Medulla oblongata (tissue), 1 donor: ENCODE measurements at regions not wholly inside any gene's neighbourhood (a gene's known extent, or its start where the extent isn't known, plus 50 kb on each side); places are given as distances from the start of the nearest gene placed in this dataset.
"Not testable (repeated sequence)": the region's sequence is repeated elsewhere in the genome, so short reads cannot be mapped to it uniquely, and the experiment has no call there.

Experiments
- DNase-seq: peaks from one replicate; pipeline ENCODE4 v3.0.0-alpha.2; 2015; ENCODE audit errors: extremely low spot score

DNA sequence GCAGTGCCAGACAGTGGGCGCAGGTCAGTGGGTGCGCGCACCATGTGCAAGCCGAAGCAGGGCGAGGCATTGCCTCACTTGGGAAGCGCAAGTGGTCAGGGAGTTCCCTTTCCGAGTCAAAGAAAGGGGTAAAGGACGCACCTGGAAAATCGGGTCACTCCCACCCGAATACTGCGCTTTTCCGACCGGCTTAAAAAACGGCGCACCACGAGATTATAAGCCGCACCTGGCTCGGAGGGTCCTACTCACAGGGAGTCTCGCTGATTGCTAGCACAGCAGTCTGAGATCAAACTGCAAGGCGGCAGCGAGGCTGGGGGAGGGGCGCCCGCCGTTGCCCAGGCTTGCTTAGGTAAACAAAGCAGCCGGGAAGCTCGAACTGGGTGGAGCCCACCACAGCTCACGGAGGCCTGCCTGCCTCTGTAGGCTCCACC is 77.9 kb downstream of the NR4A2 start:
- DNase-seq: not testable (repeated sequence)

- DNase-seq: no peak
These were observed 78.8 kb downstream of the NR4A2 start for GRCh38 chr2:156253765-156254164.

GRCh38 chr2:156242874-156243273 is 89.6 kb downstream of the NR4A2 start:
- DNase-seq: no peak

GRCh38 chr2:156237558-156237957 is 95.0 kb downstream of the NR4A2 start:
- DNase-seq: no peak

GRCh38 chr2:156229724-156230362 is 102.7 kb downstream of the NR4A2 start:
- no peak for DNase-seq

- DNase-seq: not testable (repeated sequence)
These were observed 109.2 kb downstream of the NR4A2 start for GRCh38 chr2:156223328-156223727.

- DNase-seq: no peak
These were observed 110.8 kb downstream of the NR4A2 start for GRCh38 chr2:156221703-156222102.

DNA sequence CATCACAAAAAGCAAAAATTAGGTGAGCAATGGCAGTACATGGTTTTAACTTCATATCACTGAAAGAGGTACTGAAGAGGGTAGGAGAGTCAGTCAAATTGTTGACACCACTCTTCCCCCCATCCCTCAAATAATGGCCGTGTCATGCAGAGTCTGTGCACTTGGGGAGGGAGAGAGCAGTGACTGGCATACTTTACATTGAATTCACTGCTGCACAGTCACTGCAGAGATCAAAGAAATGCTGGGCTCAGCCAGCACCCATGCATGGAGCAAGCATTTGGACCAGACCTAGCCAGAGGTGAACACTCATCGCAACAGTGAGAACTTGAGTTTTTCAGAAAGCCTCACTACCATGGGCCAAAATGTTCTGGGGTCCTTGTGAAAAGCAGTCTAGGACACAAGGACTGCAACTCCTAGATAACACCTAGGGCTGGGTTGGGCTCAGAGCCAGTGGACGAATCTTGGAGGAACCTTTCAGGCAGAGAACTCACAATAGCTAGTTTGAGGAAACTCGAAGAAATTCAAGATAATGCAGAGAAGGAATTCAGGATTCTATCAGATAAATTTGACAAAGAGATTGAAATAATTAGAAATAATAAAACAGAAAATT is 112.9 kb downstream of the NR4A2 start:
- no peak for DNase-seq

- DNase-seq: no peak
These were observed 116.9 kb downstream of the NR4A2 start for GRCh38 chr2:156215656-156216055.

- DNase-seq: no peak
These were observed 121.2 kb downstream of the NR4A2 start for GRCh38 chr2:156211318-156211717.

GRCh38 chr2:156206355-156206754 is 126.2 kb downstream of the NR4A2 start:
- DNase-seq: no peak

DNA sequence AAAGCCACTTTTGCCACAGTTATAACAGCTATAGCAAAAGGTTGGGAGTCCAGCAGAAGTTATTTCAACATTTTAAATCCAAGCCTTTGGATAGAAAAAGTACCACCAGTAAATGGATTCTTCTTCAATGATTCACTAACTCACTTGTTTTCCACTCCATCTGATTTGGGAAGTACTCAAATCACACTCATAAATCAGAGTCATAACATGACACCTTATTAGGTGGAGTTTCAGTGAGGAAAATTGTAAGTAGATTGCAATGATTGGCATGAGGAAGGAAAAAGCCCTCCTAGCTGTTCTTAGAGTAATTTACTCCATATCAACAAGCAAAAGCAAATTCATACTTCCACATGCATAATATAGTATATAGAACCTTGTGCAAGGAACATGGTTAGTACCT is 132.9 kb downstream of the NR4A2 start:
- no peak for DNase-seq

DNA sequence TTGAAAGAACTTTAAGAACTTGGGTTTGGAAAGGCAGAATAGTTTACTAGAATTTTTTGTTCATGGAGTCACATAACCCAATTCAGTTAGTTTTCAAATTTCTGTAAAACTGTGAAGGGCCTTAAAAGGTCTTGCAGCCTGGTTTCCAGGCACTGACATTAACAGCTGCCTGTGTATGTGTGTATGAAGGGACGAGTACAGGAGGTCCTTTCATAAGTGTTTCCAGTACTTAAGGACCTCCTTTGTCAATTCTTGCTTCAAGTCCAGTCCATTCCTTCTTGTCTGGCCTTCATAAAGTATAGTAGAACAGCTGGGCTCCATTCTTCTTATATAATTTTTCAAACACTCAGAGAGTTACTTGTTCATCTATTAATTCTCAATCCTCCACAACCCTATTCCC is 136.5 kb downstream of the NR4A2 start:
- DNase-seq: no peak

DNA sequence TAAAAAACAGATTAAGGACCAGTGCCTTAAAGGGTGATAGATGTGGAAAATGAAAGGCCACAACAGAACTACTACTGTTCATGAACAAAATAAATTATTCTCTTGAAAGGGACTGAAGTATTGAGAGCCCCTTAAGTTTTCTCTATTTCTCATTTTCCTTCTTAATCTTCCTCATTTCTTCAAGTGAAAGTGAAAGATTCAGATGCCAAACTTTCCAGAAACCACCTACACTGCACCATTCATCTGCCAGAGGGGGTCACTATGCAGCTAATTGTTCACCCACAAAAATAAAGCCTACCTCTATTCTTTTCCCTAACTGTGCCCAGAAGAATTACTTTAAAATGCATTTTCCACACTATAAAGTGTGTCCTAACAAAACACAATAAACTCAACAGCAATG is 140.1 kb downstream of the NR4A2 start:
- peak; percentile 18 for DNase-seq

- no peak for DNase-seq
These were observed 141.0 kb downstream of the NR4A2 start for GRCh38 chr2:156191527-156191926.

DNA sequence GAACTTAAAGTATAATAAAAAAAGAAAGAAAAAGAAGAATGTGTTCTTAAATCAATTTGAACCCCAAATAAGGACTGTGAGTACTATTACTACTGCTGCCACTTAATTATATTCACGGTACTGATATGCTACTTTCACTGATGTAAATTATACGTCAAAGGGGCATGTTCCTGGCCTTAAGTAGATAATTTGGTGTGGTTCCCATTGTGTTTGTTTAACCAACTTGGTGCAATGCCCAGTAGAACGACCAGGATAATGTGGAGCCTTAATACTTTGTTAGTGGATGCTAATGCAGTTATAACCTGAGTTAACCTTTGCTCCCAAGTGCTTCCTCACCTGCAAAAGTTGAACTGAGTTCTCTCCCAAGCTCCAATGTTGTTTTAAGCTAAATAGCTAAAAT is 142.0 kb downstream of the NR4A2 start:
- no peak for DNase-seq

- no peak for DNase-seq
These were observed 142.9 kb downstream of the NR4A2 start for GRCh38 chr2:156189584-156189983.

- DNase-seq: no peak
These were observed 143.4 kb downstream of the NR4A2 start for GRCh38 chr2:156189143-156189542.

DNA sequence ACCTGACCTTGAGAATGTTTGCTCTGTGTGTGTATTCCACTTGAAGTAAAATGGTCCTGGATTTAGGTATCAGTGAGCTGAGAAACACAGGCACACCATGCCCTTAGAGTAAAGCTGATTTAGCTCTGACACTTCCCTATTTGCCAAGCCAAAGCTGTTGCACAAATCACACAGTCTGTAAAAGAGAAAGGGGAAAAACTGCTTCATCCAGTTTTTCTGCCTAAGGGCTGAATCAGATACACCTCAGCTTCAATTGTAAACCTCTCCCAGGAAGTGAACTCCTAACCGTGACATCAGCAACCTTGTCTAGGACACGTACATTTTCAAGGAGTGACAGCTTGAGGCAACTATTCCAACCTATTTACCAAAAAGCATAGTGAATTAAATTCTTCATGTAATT is 150.4 kb downstream of the NR4A2 start:
- DNase-seq: peak; percentile 5

GRCh38 chr2:156181208-156181607 is 151.3 kb downstream of the NR4A2 start:
- no peak for DNase-seq

DNA sequence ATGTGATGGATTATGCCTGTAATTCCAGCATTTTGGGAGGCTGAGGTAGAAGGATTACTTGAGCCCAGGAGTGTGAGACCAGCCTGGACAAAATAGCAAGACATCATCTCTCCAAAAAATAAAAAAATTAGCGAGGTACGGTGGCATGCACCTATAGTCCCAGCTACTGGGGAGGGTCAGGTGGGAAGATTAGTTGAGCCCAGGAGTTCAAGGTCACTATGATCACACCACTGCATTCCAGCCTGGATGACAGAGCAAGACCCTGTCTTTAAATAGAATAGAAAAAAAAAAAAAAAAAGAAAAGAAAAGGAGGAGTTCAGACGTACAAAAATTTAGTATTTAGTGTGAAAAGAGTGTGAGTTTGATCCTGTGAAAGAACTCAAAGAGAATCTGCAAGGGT is 154.9 kb downstream of the NR4A2 start:
- DNase-seq: no peak

- no peak for DNase-seq
These were observed 156.6 kb downstream of the NR4A2 start for GRCh38 chr2:156175946-156176345.

DNA sequence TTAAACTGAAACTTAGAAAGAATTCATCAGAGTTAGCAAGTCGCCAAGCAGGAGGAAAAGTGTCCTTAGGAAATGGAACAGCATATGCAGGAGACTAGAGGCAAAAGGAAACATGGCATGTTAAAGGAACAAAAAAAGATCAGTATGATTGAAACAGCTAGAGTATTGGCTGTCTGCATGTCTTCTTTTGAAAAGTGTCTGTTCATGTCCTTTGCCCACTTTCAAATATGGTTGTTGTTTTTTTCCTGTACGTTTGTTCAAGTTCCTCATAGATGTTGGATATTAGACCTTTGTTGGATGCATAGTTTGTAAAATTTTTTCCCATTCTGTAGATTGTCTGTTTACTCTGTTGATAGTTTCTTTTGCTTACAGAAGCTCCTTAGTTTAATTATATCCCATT is 161.6 kb downstream of the NR4A2 start:
- no peak for DNase-seq

- no peak for DNase-seq
These were observed 166.8 kb downstream of the NR4A2 start for GRCh38 chr2:156165742-156166141.
